ENCODE measurements at regions not wholly inside any gene's neighbourhood (a gene's known extent, or its start where the extent isn't known, plus 50 kb on each side); places are given as distances from the start of the nearest gene placed in this dataset.

- Histone ChIP-seq H4K20me1 (ENCODE audit: control insufficient read depth, extremely low read depth, insufficient read depth, low read length) (no peaks in the 10 kb centered on the region), H3K4me2 (ENCODE audit: extremely low read depth, insufficient read depth, low read length) (no peak overlapping the region), H3K27ac (ENCODE audit: insufficient read depth, low read length) (no peak overlapping the region), H3K79me2 (ENCODE audit: control insufficient read depth, insufficient read depth, low read length) (no peaks in the 10 kb centered on the region), H2AFZ (ENCODE audit: low read length) (no peak overlapping the region), H3K4me1 (ENCODE audit: control insufficient read depth, extremely low read depth, insufficient read depth, low read length) (peaks cover 6% of the 10 kb centered on the region), H3K9me3 (ENCODE audit: control insufficient read depth, insufficient read depth, low read depth, low read length) (no peaks in the 10 kb centered on the region), H3K36me3 (ENCODE audit: control insufficient read depth, insufficient read depth, low read length) (no peaks in the 10 kb centered on the region), H3K9ac (ENCODE audit: insufficient read depth, low read length) (no peak overlapping the region), H3K27me3 (ENCODE audit: control insufficient read depth, insufficient read depth, low read length) (no peaks in the 10 kb centered on the region), H3K4me3 (replicated peaks in 1 of 4; ENCODE audit: control extremely low read depth in 1 of 4, insufficient read depth in 1 of 4, low read depth in 3 of 4, low read length in 4 of 4) (no peak overlapping the region)
- no peak for DNase-seq (ENCODE audit: low read depth in 2 of 2)
- no peak for TF ChIP-seq CTCF (conservative IDR thresholded peaks at IDR 0.05 in 1 of 2, IDR thresholded peaks at IDR 0.05 in 1 of 2; ENCODE audit: low read depth in 1 of 2, low read length in 2 of 2)
- no peak for TF ChIP-seq EZH2 (IDR thresholded peaks at IDR 0.05; ENCODE audit: low read length, missing control alignments)
Measured at GRCh38 chr12:20210621-20211215, 157.6 kb upstream of the PDE3A start.

- H3K79me2 ChIP-seq (ENCODE audit: control insufficient read depth, insufficient read depth, low read length): no peaks in the 10 kb centered on the region
- no peaks in the 10 kb centered on the region for H3K9me3 ChIP-seq (ENCODE audit: control insufficient read depth, insufficient read depth, low read depth, low read length)
- no peaks in the 10 kb centered on the region for H3K36me3 ChIP-seq (ENCODE audit: control insufficient read depth, insufficient read depth, low read length)
- H3K27me3 ChIP-seq (ENCODE audit: control insufficient read depth, insufficient read depth, low read length): no peaks in the 10 kb centered on the region
- no peak overlapping the region for H3K9ac ChIP-seq (ENCODE audit: insufficient read depth, low read length)
- peaks cover 6% of the 10 kb centered on the region for H3K4me1 ChIP-seq (ENCODE audit: control insufficient read depth, extremely low read depth, insufficient read depth, low read length)
- DNase-seq (ENCODE audit: low read depth in 2 of 2): peak in 1 of 2 donors; percentile 18
- H4K20me1 ChIP-seq (ENCODE audit: control insufficient read depth, extremely low read depth, insufficient read depth, low read length): no peaks in the 10 kb centered on the region
- no peak for TF ChIP-seq CTCF (conservative IDR thresholded peaks at IDR 0.05 in 1 of 2, IDR thresholded peaks at IDR 0.05 in 1 of 2; ENCODE audit: low read depth in 1 of 2, low read length in 2 of 2)
- TF ChIP-seq EZH2 (IDR thresholded peaks at IDR 0.05; ENCODE audit: low read length, missing control alignments): no peak
- H3K4me2 ChIP-seq (ENCODE audit: extremely low read depth, insufficient read depth, low read length): no peak overlapping the region
- no peak overlapping the region for H3K4me3 ChIP-seq (replicated peaks in 1 of 4; ENCODE audit: control extremely low read depth in 1 of 4, insufficient read depth in 1 of 4, low read depth in 3 of 4, low read length in 4 of 4)
- H2AFZ ChIP-seq (ENCODE audit: low read length): no peak overlapping the region
- no peak overlapping the region for H3K27ac ChIP-seq (ENCODE audit: insufficient read depth, low read length)
Measured at GRCh38 chr12:20211541-20211940, 156.8 kb upstream of the PDE3A start.

DNA sequence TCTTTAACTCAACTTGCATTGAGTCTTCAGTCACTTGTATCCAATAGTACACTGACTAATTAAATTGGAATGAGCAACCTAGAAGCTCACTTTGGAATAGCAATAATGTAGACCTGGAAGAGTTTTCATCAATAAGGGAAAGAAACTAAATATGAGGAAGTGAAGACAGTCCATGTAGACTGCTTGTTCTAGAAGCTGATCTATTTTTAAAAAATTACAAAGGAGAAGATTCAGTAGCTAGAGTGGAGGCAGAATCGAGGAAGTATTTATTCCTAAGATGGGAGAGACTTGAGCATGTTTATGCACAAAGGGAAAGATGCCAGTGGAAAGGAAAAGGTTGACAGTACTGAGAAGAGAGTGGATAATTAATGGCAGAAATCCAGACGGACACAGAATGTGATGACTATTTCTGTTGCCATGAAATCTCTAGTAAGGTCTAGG is 156.3 kb upstream of the PDE3A start:
- no peaks in the 10 kb centered on the region for H3K36me3 ChIP-seq (ENCODE audit: control insufficient read depth, insufficient read depth, low read length)
- H4K20me1 ChIP-seq (ENCODE audit: control insufficient read depth, extremely low read depth, insufficient read depth, low read length): no peaks in the 10 kb centered on the region
- H3K79me2 ChIP-seq (ENCODE audit: control insufficient read depth, insufficient read depth, low read length): no peaks in the 10 kb centered on the region
- H3K27ac ChIP-seq (ENCODE audit: insufficient read depth, low read length): peak overlapping the region; percentile 30
- TF ChIP-seq EZH2 (IDR thresholded peaks at IDR 0.05; ENCODE audit: low read length, missing control alignments): no peak
- TF ChIP-seq CTCF (conservative IDR thresholded peaks at IDR 0.05 in 1 of 2, IDR thresholded peaks at IDR 0.05 in 1 of 2; ENCODE audit: low read depth in 1 of 2, low read length in 2 of 2): no peak
- H3K9ac ChIP-seq (ENCODE audit: insufficient read depth, low read length): no peak overlapping the region
- H3K27me3 ChIP-seq (ENCODE audit: control insufficient read depth, insufficient read depth, low read length): no peaks in the 10 kb centered on the region
- peaks cover 6% of the 10 kb centered on the region for H3K4me1 ChIP-seq (ENCODE audit: control insufficient read depth, extremely low read depth, insufficient read depth, low read length)
- peak; percentile 73 to 75 for DNase-seq (ENCODE audit: low read depth in 2 of 2)
- no peak overlapping the region for H3K4me2 ChIP-seq (ENCODE audit: extremely low read depth, insufficient read depth, low read length)
- H2AFZ ChIP-seq (ENCODE audit: low read length): no peak overlapping the region
- H3K9me3 ChIP-seq (ENCODE audit: control insufficient read depth, insufficient read depth, low read depth, low read length): no peaks in the 10 kb centered on the region
- no peak overlapping the region for H3K4me3 ChIP-seq (replicated peaks in 1 of 4; ENCODE audit: control extremely low read depth in 1 of 4, insufficient read depth in 1 of 4, low read depth in 3 of 4, low read length in 4 of 4)

Data from fibroblast of lung (primary cell).